Esophagus muscularis mucosa (tissue), 4 donors: ENCODE measurements at regions not wholly inside any gene's neighbourhood (a gene's known extent, or its start where the extent isn't known, plus 50 kb on each side); places are given as distances from the start of the nearest gene placed in this dataset.

Experiments
- DNase-seq: peaks from one replicate; pipeline ENCODE4 v3.0.0-alpha.2; 2017; ENCODE audit errors: extremely low spot score
- H3K27ac ChIP-seq, 4 donors: fragments of 200-600 bp; sonication (generic); replicated peaks in 1 of 4; 1 replicate in 3 of 4; 2 replicates in 1 of 4; pipeline ENCODE4 v1.5.1; 2016 to 2019; ENCODE audit warnings: mild to moderate bottlenecking in 1 of 4
- H3K27me3 ChIP-seq, 4 donors: fragments of 200-600 bp; sonication (generic); one replicate each; pipeline versions ENCODE4 v1.5.1 to v1.6.0; 2016 to 2019
- H3K36me3 ChIP-seq, 4 donors: fragments of 200-600 bp; sonication (generic); one replicate each; pipeline ENCODE4 v1.5.1; 2016 to 2019
- H3K4me1 ChIP-seq, 4 donors: fragments of 200-600 bp; sonication (generic); one replicate each; pipeline ENCODE4 v1.5.1; 2016 to 2019
- H3K4me3 ChIP-seq, 4 donors: fragments of 200-600 bp; sonication (generic); 1 replicate in 2 of 4; 2 replicates in 2 of 4; pipeline ENCODE4 v1.5.1; 2016 to 2019; ENCODE audit warnings: mild to moderate bottlenecking in 4 of 4, moderate library complexity in 1 of 4
- H3K9me3 ChIP-seq, 4 donors: fragments of 200-600 bp; sonication (generic); 1 replicate in 3 of 4; 2 replicates in 1 of 4; pipeline ENCODE4 v1.5.1; 2016 to 2019
- EP300 ChIP-seq: sonication (generic); formaldehyde crosslinking; IDR thresholded peaks from one replicate; pipeline ENCODE4 v1.6.1; 2017; ENCODE audit warnings: antibody characterized with exemption
- POLR2A ChIP-seq: fragments of 450-650 bp; IDR thresholded peaks from one replicate; pipeline ENCODE4 v1.6.1; 2017; ENCODE audit warnings: antibody characterized with exemption, moderate library complexity, mild to moderate bottlenecking, low read depth
- POLR2AphosphoS5 ChIP-seq, 2 donors: sonication (generic); formaldehyde crosslinking; IDR thresholded peaks; one replicate each; pipeline ENCODE4 v1.6.1; 2017; ENCODE audit warnings: antibody characterized with exemption in 2 of 2
- WGBS: methylation state at CpG from one replicate; pipeline ENCODE4 v1.1.5; 2018; 5-methylcytosine and 5-hydroxymethylcytosine counted together
- intact Hi-C: fragments of 100-400 bp; cut with DNase I; formaldehyde crosslinking; loops from one replicate; pipeline ENCODE4 v1.15.1; 2023
- TF ChIP-seq, protein P1 (sequence below), 3 experiments: fragments of 200-600 bp in 2 of 3; fragments of 450-650 bp in 1 of 3; sonication (generic) in 2 of 3; IDR thresholded peaks; one replicate each; pipeline ENCODE4 v1.5.1; 2017 to 2019; ENCODE audit warnings: antibody characterized with exemption in 3 of 3, mild to moderate bottlenecking in 2 of 3, moderate library complexity in 1 of 3

DNA sequence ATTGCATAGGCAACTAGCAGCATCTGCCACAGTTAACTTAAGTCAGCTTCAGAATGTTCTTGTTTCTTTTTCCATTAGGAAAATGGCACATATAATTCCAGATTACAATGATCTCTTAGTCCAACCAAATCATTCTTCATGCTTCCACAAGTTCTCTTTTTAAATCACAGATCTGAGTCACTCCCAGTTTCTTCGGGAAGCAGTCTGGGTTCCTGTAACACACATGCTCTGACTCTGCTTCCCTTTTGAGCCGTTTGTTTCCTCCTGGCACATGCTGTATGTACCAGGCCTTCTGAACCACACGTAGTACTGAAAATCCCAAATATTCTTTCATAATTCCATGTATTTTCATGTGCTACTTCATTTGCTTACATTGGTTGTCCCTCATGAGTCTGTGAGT, 388.8 kb upstream of the PDE3A start:
- H3K27ac ChIP-seq: no peak overlapping the region
- intact Hi-C loops: no loop called here
- H3K4me1 ChIP-seq: no peaks in the 10 kb centered on the region
- no peak overlapping the region for H3K4me3 ChIP-seq
- DNase-seq: no peak
- WGBS: 77% methylated on average over 3 of the region's 3 CpGs
- H3K27me3 ChIP-seq: no peaks in the 10 kb centered on the region
- H3K36me3 ChIP-seq: no peaks in the 10 kb centered on the region
- no peaks in the 10 kb centered on the region for H3K9me3 ChIP-seq
- TF ChIP-seq POLR2AphosphoS5 (IDR thresholded peaks at IDR 0.05): no peak
- no peak for TF ChIP-seq EP300
- TF ChIP-seq, protein P1, sequence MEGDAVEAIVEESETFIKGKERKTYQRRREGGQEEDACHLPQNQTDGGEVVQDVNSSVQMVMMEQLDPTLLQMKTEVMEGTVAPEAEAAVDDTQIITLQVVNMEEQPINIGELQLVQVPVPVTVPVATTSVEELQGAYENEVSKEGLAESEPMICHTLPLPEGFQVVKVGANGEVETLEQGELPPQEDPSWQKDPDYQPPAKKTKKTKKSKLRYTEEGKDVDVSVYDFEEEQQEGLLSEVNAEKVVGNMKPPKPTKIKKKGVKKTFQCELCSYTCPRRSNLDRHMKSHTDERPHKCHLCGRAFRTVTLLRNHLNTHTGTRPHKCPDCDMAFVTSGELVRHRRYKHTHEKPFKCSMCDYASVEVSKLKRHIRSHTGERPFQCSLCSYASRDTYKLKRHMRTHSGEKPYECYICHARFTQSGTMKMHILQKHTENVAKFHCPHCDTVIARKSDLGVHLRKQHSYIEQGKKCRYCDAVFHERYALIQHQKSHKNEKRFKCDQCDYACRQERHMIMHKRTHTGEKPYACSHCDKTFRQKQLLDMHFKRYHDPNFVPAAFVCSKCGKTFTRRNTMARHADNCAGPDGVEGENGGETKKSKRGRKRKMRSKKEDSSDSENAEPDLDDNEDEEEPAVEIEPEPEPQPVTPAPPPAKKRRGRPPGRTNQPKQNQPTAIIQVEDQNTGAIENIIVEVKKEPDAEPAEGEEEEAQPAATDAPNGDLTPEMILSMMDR (IDR thresholded peaks at IDR 0.05): no peak
- TF ChIP-seq POLR2A: no peak

GRCh38 chr12:19981944-19982343, 386.4 kb upstream of the PDE3A start:
- Histone ChIP-seq H3K9me3 (no peaks in the 10 kb centered on the region), H3K27me3 (no peaks in the 10 kb centered on the region), H3K4me1 (no peaks in the 10 kb centered on the region), H3K27ac (no peak overlapping the region), H3K4me3 (no peak overlapping the region), H3K36me3 (no peaks in the 10 kb centered on the region)
- TF ChIP-seq EP300: no peak
- TF ChIP-seq POLR2AphosphoS5 (IDR thresholded peaks at IDR 0.05): no peak
- no peak for TF ChIP-seq POLR2A
- TF ChIP-seq, protein P1 (IDR thresholded peaks at IDR 0.05): no peak
- WGBS: 97% methylated on average over 2 of the region's 2 CpGs
- no peak for DNase-seq
- intact Hi-C loops: no loop called here

GRCh38 chr12:19988001-19988400, 380.3 kb upstream of the PDE3A start:
- no peaks in the 10 kb centered on the region for H3K9me3 ChIP-seq
- WGBS: 53% methylated on average over 2 of the region's 2 CpGs
- H3K27me3 ChIP-seq: no peaks in the 10 kb centered on the region
- H3K27ac ChIP-seq: no peak overlapping the region
- peaks cover 0 to 16% (median 15%) of the 10 kb centered on the region in 4 donors for H3K4me1 ChIP-seq
- intact Hi-C loops: no loop called here
- no peak for DNase-seq
- H3K4me3 ChIP-seq: no peak overlapping the region
- H3K36me3 ChIP-seq: no peaks in the 10 kb centered on the region
- TF ChIP-seq, protein P1 (IDR thresholded peaks at IDR 0.05): no peak
- TF ChIP-seq EP300 (no peak), POLR2AphosphoS5 (IDR thresholded peaks at IDR 0.05) (no peak), POLR2A (no peak)

DNA sequence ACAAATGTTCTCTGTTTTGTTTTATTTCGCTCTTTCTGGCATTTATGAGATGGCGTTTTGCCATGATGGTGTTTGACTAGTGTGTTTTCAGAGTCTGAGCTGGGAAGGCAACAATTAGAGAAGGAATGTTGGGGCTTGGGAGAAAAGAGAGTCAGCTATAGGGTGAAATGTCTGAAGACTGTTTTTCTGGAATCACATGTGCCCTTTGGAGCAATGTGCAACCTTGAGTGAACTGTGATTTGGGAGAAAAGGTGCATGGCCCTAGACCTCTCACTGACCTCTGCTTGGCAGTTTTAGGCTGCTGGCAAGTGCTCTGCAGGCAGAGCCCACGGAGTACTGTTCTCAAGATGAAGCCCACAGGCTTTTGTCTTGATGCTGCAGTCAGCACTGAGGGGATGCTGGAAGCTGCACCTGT, 379.9 kb upstream of the PDE3A start:
- intact Hi-C loops: no loop called here
- Histone ChIP-seq H3K36me3 (no peaks in the 10 kb centered on the region), H3K27ac (no peak overlapping the region), H3K4me1 (peaks cover 0 to 16% (median 15%) of the 10 kb centered on the region in 4 donors), H3K9me3 (no peaks in the 10 kb centered on the region), H3K27me3 (no peaks in the 10 kb centered on the region), H3K4me3 (no peak overlapping the region)
- whole genome bisulfite sequencing: 48% methylated on average over 3 of the region's 3 CpGs
- no peak for DNase-seq
- TF ChIP-seq, protein P1 (IDR thresholded peaks at IDR 0.05): no peak
- no peak for TF ChIP-seq POLR2A
- TF ChIP-seq POLR2AphosphoS5 (IDR thresholded peaks at IDR 0.05): no peak
- TF ChIP-seq EP300: no peak

- Histone ChIP-seq H3K27ac (no peak overlapping the region), H3K4me3 (no peak overlapping the region), H3K27me3 (no peaks in the 10 kb centered on the region), H3K36me3 (no peaks in the 10 kb centered on the region), H3K4me1 (peaks cover 0 to 16% (median 15%) of the 10 kb centered on the region in 4 donors), H3K9me3 (no peaks in the 10 kb centered on the region)
- TF ChIP-seq POLR2A (no peak), POLR2AphosphoS5 (IDR thresholded peaks at IDR 0.05) (no peak), EP300 (no peak)
- TF ChIP-seq, protein P1 (IDR thresholded peaks at IDR 0.05): no peak
- WGBS: 68% methylated on average over 1 of the region's 1 CpG
- intact Hi-C loops: no loop called here
- DNase-seq: no peak
Measured at GRCh38 chr12:19988948-19989347, 379.4 kb upstream of the PDE3A start.
